Ecto neural progenitor cell (in vitro differentiated cells): ENCODE measurements at regions not wholly inside any gene's neighbourhood (a gene's known extent, or its start where the extent isn't known, plus 50 kb on each side); places are given as distances from the start of the nearest gene placed in this dataset.

Experiments used
- DNase-seq: peaks from one replicate; pipeline ENCODE4 v3.0.0-alpha.2; 2018; ENCODE audit warnings: low spot score

DNA sequence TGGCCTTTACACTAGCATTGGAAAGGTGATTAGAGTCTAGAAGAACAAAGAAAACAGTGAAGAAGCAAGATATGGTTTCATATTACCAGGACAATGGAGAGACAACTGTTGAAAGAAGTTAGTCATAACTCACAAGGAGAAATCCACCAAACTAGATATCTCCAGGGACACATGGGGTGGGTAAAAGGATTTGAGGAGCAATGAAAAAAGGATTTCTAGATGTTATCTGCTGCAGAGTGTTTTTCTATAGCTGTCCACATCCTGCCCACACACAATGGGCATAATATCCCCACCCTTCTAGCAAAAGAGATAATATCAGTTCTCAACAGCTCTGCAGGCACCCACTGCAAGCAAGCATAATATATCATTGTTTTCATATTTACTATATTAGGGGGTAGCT, 303.1 kb downstream of the HAO1 start:
- no peak for DNase-seq

DNA sequence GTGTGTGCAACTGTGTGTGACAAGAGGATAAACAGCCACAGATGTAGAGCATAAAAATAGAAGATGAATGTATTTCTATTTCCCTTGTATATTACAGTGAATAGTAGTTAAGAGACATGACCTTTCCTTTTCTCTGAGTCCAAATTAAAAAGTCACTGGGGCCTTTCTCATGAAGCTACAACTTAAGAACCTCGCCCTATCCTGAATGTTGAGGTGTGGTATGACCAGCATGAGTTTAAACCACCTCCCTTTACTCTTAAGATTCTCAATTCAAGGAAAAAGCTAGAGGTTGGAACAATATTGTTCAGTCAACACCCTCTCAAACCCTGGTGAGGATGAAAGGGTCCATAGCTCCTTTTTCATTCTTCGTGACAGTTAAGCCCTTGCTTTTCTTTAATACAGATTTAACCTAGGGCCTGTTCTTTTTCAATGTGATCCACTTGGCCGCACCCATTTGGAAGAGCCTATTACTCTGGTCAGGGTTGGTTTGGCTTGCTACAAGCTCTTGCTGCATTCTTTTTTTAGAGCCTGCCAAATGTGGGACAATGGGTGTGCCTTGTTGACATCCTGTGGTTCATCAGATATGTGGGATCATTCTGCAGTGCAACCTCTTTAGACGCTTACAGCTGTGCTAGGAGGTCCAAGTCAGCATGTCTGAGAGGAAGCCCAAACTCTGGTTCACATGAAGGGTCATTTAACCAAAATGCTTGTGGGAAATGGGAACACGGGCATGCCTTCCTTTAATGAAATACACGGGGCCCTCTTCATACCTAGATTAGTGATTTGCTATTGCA, 290.0 kb downstream of the HAO1 start:
- DNase-seq: no peak

DNA sequence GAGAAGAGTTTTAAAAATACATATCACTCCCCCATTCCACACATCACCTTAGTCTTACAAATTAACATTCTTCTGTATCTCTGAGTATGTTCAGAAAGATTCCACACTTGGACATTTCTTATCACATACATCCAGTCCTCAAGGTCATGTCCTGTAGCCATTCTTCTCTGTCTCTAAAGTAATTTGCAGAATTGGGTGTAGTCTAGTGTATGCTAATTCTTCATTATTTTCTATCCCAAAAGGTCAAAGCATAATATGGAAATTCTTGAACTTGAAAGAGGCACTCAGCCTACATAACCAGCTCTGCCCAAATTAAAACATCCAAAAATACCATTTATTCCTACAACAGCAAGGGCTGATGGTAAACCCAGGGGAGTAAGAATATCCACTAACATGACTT, 286.0 kb downstream of the HAO1 start:
- no peak for DNase-seq

DNA sequence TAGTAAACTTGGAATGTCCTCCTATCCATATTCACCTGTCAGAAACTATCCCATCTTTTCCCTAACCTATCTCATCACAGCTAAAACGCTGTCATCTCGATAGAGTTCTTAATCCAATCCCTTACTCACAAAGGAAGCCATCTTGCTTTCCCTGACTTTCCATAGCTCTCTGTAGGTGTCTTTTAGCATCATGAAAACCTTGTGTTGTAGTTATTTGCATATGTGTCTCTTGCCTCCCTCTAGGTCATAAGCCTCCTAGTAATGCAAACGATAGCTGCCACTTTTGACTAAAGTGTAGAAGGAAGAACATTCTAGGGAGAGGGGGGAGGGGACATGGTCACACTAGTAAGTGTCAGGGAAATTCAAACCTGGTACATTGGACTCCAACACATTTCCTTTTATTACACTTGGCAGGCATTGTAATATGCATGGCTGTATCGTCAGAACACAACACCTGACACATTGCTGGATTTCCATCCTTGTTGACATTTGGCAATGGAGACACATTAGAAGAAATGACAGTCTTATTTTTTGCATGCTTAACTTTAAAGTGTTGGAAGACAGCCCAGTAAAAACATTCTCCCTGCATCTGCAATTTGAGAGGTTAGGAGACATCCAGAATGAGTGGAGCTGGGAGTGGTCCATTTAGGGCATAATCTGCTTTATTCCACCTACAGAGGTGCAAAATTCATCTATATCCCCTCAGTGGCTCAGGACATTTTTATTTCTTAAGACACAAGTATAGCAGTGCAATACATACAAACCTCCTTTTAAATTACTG, 283.4 kb downstream of the HAO1 start:
- DNase-seq: no peak

DNA sequence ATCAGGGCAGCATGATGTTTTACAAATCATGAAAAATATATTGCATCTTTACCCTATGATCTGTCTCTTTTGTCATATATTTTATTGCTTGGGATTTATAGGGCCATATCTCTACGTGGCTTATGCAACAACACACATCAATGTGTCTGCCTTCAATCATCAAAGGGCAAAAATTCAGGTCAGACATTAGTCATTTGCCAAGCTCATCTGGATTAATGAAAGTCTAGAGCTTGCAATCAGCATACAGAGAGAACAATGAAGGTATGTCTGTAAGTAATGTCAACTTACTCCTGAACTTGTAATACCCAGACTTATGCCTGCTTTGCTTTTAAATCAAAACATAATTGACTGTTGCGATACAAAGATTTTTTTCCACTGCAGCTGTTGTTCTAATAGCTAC, 282.7 kb downstream of the HAO1 start:
- DNase-seq: no peak

DNA sequence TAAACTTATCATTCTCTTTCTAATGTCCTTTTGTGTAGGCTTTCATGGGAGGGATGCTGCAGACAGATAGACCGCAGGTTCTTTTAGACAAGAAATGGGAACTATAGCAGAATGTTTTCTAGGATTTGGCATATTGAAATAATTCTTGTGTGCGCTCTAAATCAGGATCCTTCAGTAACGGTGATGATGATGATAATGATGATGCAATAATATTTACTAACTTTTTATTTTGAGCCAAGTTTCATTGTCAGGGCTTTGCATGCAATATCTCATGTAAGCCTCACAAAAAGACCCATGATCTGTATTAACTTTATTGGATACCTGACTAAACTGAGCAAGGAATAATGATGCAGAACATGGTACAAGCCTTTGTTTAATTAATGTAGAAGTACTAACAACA, 280.1 kb downstream of the HAO1 start:
- no peak for DNase-seq

DNA sequence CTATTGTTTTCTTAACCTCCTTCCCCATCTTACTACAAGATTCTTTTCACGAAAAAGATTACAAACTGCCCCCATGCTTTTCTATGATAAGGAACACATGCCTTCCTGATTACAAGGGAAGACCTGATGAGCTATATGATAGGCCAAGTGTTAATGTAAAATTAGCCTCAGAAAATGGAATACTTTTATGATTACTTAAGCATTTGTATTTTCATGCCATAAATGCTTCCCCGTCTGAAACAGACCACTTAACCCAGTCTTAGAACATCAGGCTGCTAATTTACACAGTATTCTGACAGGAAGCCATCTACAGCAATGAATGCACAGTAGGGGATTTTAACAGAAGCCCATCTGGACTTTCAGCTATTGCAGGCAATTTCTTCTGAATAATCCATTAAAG, 274.9 kb downstream of the HAO1 start:
- DNase-seq: no peak

DNA sequence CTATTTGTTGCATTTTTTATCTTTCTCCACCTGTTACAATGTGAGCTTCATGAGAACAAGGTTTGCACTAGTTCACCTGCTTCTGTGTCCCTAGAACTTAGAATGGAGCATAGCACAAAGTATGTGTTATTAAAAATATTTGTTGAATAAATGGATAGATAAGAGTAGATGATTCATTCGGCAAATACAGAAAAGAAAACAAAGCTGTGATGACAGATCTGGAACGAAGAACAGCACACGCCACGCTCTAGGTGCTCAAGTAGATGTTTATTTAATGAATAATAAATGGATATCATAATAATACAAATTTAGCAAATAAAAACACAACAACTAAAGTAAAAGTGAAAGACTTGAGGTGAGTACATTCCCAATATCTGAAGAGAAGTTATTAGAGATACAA, 273.1 kb downstream of the HAO1 start:
- DNase-seq: no peak

DNA sequence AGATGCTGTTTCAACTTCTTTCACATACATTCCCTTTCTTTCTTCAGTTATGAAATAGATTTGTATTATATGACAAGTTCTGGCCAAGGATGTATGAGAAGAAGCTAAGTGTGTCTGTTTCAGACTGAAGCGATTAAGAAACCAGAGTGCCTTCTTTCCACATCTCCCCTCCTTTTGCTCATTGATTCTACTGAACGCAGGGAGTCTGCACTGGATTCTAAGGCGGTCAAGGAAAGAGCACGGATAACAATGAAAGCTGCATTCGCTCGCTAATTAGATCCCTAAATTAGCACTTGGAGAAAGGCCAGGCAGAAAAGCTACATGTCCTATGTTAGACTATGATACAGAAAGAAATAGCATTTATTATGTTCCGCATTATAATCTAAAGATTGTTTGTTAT, 267.7 kb downstream of the HAO1 start:
- no peak for DNase-seq

DNA sequence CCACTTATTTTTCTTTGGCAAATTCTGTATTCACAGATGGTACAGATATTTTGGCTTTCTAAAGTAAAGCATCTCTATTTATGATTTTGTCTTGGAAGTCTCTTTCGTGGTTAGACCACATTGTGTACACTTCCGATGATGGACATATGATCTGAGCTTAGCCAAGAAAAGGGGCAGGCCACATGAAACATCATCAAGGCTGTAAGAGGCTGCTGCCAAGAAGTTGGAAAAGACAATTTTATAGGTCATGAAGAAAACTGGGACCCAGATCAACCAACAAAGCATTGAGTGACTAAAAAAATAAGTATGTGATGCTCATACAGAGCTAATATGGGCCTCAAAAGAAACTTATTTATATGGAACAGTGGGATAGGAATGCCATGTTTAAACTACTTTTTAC, 266.4 kb downstream of the HAO1 start:
- DNase-seq: no peak

DNA sequence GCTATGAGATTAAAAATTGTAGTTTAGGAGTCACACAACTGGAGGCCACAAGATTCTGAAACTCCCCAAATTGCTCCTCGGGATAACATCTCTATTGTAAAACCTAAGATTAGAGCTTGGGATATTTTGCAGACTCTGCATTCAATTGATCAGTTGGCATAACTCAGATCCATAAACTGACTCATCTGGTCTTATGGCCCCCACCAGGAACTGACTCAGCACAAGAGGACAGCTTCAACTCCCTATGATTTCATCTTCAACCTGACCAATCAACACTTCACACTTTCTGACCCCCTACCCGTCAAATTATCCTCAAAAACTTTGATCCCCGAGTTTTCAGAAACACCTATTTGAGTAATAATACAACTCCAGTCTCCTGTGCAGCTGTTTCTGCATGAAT, 257.3 kb downstream of the HAO1 start:
- no peak for DNase-seq

DNA sequence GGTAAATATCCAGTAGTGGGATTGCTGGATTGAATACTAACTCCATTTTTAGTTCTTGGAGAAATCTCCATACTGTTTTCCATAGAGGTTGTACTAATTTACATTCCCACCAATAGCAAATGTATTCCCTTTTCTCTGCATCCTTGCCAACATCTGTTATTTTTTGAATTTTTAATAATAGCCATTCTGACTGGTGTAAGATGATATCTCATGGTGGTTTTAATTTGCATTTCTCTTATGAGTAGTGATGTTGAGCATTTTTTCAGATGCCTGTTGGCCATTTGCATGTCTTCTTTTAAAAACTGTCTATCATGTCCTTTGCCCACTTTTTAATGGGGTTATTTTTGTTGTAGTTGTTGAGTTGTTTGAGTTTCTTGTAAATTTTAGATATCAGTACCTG, 253.2 kb downstream of the HAO1 start:
- no peak for DNase-seq

DNA sequence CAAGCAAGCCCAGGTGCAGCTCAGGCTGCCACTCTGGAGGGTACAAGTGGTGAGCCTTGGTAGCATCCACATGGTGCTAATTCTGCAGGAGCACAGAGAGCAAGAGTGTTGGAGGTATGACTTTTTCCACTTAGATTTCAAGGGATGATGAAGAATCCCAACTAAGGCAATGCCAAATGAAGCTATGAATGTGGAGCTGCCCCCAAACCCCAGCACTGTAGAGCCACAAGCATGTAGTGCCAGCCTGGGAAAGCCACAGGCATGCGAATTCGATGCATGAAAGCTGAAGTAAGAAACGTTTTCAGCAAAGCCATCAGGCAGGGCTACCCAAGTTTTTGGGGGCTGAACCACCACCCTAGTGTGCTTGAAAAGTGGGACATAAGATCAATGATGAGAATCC, 251.1 kb downstream of the HAO1 start:
- DNase-seq: no peak

DNA sequence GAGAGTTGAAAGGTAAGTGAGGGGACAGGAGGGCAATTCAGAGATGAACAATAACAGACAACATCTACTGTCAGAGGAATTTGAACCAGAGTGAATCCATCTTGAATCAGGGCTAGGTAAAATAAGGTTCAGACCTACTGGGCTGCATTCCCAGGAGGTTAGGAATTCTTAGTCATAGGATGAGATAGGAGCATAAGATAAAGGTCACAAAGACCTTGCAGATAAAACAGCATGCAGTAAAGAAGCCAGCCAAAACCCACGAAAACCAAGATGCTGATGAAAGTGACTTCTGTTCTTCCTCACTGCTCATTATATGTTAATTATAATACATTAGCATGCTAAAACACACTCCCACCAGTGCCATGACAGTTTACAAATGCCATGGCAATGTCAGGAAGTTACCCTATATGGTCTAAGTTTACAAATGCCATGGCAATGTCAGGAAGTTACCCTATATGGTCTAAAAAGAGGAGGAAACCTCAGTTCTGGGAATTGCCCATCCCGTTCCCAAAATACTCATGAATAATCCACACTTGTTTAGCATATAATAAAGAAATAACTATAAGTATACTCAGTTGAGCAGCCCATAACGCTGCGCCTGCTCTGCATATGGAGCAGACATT, 248.5 kb downstream of the HAO1 start:
- no peak for DNase-seq

DNA sequence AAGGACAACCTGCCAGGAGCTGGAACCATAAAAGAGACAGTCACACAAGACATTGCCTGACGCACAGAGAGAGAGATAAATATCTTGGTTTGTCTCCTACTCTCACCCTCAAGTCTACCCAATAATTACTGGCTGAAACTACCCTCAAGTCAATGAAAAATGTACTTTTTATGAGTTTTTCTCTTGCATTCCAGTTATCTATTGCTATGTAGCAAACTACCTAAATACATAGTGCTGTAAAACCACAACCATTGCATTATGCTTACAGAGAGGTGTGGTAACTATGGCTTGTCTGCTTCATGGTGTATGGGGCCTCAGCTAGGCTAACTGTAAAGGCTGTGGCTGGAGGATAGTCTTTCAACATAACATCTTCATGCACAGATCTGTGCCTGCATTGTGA, 247.8 kb downstream of the HAO1 start:
- no peak for DNase-seq

DNA sequence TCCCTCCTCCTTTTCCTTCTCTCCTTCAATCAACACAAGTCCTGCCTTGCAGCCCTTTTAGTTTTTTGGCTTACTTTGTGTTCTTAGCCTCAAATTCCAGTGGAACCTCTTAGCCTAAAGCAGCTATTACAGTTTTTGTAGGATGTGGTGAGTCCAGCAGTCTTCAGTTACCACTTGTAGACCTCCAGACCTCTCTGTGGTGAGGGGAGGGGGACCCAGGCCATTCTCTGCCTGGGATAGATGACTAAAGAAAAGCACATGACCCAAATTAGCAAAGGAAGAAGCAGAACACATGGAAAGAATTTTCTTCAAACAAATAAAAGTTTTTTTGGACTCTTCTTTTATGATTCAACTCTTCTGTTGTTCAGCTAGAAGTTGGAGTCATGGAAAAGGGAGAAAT, 246.5 kb downstream of the HAO1 start:
- DNase-seq: no peak

DNA sequence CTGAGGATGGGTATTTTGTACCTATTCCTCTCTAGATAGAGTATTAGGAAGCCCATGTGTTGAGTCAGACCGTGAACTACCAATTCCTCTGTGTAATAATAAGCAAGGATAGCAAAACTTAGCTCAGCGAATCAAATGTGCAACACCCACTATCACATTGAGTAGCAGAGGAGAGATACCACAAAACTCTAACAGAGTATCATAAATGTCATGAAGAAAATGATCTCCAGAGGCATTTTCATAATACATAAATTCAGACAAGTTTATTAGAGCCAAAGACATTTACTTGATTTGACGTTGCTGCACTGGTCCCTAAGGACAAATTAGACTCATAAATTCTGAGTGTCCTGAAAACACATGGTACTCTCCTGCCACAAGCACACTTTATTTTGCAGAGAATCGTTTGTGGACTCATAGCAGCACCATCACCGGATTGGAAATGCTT, 245.2 kb downstream of the HAO1 start:
- DNase-seq: no peak

DNA sequence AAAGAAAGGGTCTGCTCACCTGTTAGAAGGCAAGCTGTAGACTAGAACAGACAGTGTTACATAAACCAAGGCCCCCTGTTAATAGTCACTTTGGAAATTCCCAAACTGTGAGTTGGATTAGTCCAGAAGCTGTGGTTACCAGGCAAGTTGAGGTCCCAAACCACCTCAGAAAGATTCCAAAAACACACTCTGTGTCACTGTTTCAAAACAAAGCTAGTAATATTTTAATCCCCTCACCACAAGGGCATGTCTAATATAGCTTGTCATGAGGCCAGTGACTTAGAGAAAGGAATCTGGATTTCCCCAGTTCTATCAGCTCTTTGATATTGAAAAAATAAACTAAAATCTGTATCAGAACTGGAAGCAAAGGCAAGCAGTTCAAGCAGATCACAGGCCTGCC, 244.6 kb downstream of the HAO1 start:
- DNase-seq: no peak

DNA sequence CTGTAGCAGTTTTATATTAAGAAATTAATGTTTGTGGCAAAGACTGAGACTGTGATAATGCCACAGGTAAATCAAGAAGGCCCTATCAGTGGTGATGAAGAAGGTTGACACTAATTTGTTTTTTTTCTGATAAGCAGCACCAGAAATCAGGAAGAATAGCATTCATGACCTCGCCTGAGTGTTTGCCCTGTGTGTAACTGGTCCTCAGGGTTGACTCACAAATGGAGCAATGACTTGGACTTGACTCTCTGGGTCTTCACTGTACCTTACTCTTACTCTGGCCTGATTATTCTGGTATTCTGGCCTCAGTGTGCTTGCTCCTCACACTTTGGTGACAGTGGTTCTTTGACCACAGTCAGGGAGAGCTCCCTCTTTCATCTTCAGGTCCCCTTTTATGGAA, 243.9 kb downstream of the HAO1 start:
- DNase-seq: no peak

DNA sequence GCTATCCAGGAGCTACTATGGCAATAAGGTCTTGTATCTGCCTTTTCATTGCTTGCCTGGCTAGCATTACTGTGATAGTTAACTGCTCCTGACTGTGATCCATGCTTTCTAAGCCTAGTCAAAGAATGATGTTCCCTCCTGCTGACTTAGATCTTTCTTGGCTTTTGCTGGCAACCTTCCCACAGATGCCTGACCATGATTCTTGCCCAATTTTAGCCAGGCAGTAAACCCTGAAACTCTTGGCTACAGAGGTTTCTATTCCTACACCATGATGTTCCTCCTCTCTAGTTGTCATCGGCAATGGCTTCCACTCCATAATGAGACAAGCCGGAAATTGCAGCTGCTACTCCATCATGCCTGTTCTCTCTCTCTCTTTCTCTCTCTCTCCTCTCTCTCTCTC, 238.1 kb downstream of the HAO1 start:
- DNase-seq: no peak

DNA sequence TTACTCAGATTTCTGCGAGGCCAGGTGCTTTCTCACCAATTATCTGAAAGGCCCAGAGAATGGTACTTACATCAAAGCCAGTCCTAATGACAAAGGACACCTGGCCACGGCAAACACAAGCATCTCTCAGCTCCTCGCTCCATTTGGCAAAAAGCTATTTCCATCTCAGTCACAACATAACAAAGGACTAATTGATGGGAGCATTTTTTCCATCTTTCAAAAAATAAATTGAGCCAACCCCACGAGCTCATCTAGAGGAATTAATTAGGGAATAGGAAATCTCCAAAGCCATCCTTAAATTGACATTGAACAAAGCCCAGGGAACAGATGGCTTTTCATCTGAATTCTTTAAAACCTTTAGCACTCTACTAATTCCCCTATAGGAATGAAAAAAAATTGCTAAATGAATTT, 236.7 kb downstream of the HAO1 start:
- no peak for DNase-seq

DNA sequence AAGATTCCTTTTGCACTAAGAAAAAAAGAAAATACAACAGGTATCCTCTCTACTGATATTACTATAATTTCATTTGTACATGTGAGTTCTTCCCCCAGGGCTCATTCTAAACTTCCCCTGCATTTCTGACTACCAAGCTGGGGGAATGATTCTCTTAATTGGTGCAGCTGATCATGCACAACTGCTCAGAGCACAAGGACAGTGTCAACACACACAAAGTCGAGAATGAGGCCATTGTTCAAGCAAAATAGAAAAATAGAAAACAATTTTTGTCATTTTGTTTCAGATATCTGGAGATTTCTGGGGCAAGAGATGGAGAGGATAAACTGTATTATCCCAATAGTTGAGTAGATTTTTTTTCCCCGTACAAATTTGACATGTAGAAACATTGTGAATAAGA, 236.3 kb downstream of the HAO1 start:
- no peak for DNase-seq

DNA sequence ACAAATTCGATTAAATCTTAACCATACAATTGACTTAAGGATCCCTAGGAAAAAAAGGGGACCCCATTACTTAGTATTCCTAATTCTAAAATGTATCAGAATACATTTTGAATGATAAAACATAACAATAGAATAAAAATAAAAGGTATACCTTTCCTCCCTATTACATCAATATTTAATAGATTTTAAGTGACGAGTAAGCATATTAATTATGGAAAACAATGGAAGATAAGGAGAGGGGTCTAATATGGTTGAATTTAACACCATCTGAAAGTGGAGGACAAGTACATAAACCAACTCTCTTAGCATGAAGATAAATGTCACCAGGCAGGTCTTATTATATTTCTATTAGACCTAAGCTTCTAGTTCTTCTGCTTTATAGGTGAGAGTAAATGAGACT, 232.1 kb downstream of the HAO1 start:
- no peak for DNase-seq
